GM19438 (cell line): ENCODE measurements at regions not wholly inside any gene's neighbourhood (a gene's known extent, or its start where the extent isn't known, plus 50 kb on each side); places are given as distances from the start of the nearest gene placed in this dataset.
"Not testable (repeated sequence)": the region's sequence is repeated elsewhere in the genome, so short reads cannot be mapped to it uniquely, and the experiment has no call there.

ENCODE experiments used
- ATAC-seq: cut with Tn5 transposase; IDR thresholded peaks from one replicate; pipeline ENCODE4 v1.9.1; 2021; ENCODE audit warnings: low read depth; ENCODE audit not compliant: unreplicated experiment

- no peak for ATAC-seq
These were observed 109.2 kb downstream of the TMEM121 start for GRCh38 chr14:105635560-105635959.

GRCh38 chr14:105636021-105636420 lies 109.6 kb downstream of the TMEM121 start:
- ATAC-seq, result not testable (repeated sequence)

GRCh38 chr14:105636935-105637334 lies 110.6 kb downstream of the TMEM121 start:
- ATAC-seq, result no peak

- not testable (repeated sequence) for ATAC-seq
These were observed 111.0 kb downstream of the TMEM121 start for GRCh38 chr14:105637345-105637744.

GRCh38 chr14:105639969-105640931 lies 113.9 kb downstream of the TMEM121 start:
- not testable (repeated sequence) for ATAC-seq

GRCh38 chr14:105641075-105641937 lies 114.9 kb downstream of the TMEM121 start:
- no peak for ATAC-seq

- not testable (repeated sequence) for ATAC-seq
These were observed 115.6 kb downstream of the TMEM121 start for GRCh38 chr14:105641951-105642350.

GRCh38 chr14:105642486-105642885 lies 116.1 kb downstream of the TMEM121 start:
- not testable (repeated sequence) for ATAC-seq

GRCh38 chr14:105643406-105644052 lies 117.1 kb downstream of the TMEM121 start:
- not testable (repeated sequence) for ATAC-seq

- not testable (repeated sequence) for ATAC-seq
These were observed 117.7 kb downstream of the TMEM121 start for GRCh38 chr14:105644053-105644435.

GRCh38 chr14:105644457-105644856 lies 118.1 kb downstream of the TMEM121 start:
- ATAC-seq, result not testable (repeated sequence)

- not testable (repeated sequence) for ATAC-seq
These were observed 118.5 kb downstream of the TMEM121 start for GRCh38 chr14:105644891-105645290.

GRCh38 chr14:105645389-105645788 lies 119.0 kb downstream of the TMEM121 start:
- not testable (repeated sequence) for ATAC-seq

- ATAC-seq, result no peak
These were observed 119.8 kb downstream of the TMEM121 start for GRCh38 chr14:105646175-105646574.

- ATAC-seq, result not testable (repeated sequence)
These were observed 120.4 kb downstream of the TMEM121 start for GRCh38 chr14:105646711-105647281.

- ATAC-seq, result not testable (repeated sequence)
These were observed 121.0 kb downstream of the TMEM121 start for GRCh38 chr14:105647426-105647783.

GRCh38 chr14:105647784-105648608 lies 121.6 kb downstream of the TMEM121 start:
- no peak for ATAC-seq

- ATAC-seq, result not testable (repeated sequence)
These were observed 122.5 kb downstream of the TMEM121 start for GRCh38 chr14:105648609-105649535.
